Naive B cell (primary cell): ENCODE measurements at regions not wholly inside any gene's neighbourhood (a gene's known extent, or its start where the extent isn't known, plus 50 kb on each side); places are given as distances from the start of the nearest gene placed in this dataset.
"Not testable (repeated sequence)": the region's sequence is repeated elsewhere in the genome, so short reads cannot be mapped to it uniquely, and the experiment has no call there.

Experiments
- ATAC-seq, 2 donors: fragments of 150-1000 bp; cut with Tn5 transposase; 2 replicates each; pipeline ENCODE4 v1.10.0; 2021; ENCODE audit warnings: low read depth in 2 of 2, mild to moderate bottlenecking in 2 of 2, moderate library complexity in 2 of 2
- DNase-seq: peaks from one replicate; pipeline ENCODE4 v3.0.0; 2022
- H3K27ac Mint-ChIP-seq, 6 donors: one replicate each; pipeline ENCODE4 v1.8.0; 2020 to 2022; ENCODE audit warnings: mild to moderate bottlenecking in 6 of 6, mixed read lengths in 6 of 6, moderate library complexity in 5 of 6, inconsistent platforms in 2 of 6
- H3K27me3 Mint-ChIP-seq, 3 donors: one replicate each; pipeline ENCODE4 v1.8.0; 2021 to 2022; ENCODE audit warnings: mixed read lengths in 3 of 3, mild to moderate bottlenecking in 1 of 3
- H3K36me3 Mint-ChIP-seq, 2 donors: one replicate each; pipeline ENCODE4 v1.8.0; 2020 to 2022; ENCODE audit warnings: mixed read lengths in 2 of 2, inconsistent platforms in 1 of 2, mild to moderate bottlenecking in 1 of 2
- H3K4me1 Mint-ChIP-seq, 3 donors: one replicate each; pipeline ENCODE4 v1.8.0; 2020 to 2022; ENCODE audit warnings: mixed read lengths in 3 of 3, inconsistent platforms in 1 of 3, mild to moderate bottlenecking in 1 of 3, moderate library complexity in 1 of 3
- H3K4me3 Mint-ChIP-seq, 8 donors: one replicate each; pipeline ENCODE4 v1.8.0; 2020 to 2022; ENCODE audit warnings: mild to moderate bottlenecking in 8 of 8, mixed read lengths in 8 of 8, moderate library complexity in 8 of 8, inconsistent platforms in 2 of 8
- H3K9me3 Mint-ChIP-seq, 7 donors: one replicate each; pipeline ENCODE4 v1.8.0; 2020 to 2022; ENCODE audit warnings: mixed read lengths in 7 of 7, mild to moderate bottlenecking in 5 of 7, inconsistent platforms in 2 of 7, moderate library complexity in 1 of 7

GRCh38 chr1:219051547-219051946, 122.1 kb upstream of the LYPLAL1 start:
- ATAC-seq = no peak
- H3K4me1 Mint-ChIP-seq = no peaks in the 10 kb centered on the region
- peaks cover 0 to 4% (median 0%) of the 10 kb centered on the region in 7 donors for H3K9me3 Mint-ChIP-seq
- H3K27me3 Mint-ChIP-seq = peaks cover 6 to 14% (median 14%) of the 10 kb centered on the region in 3 donors
- no peak overlapping the region for H3K4me3 Mint-ChIP-seq
- no peak for DNase-seq
- H3K36me3 Mint-ChIP-seq = peaks cover 0 to 5% of the 10 kb centered on the region in 2 donors
- no peak overlapping the region for H3K27ac Mint-ChIP-seq

GRCh38 chr1:219058891-219059820, 114.5 kb upstream of the LYPLAL1 start:
- ATAC-seq = no peak

GRCh38 chr1:219060798-219061197, 112.9 kb upstream of the LYPLAL1 start:
- ATAC-seq (no peak), DNase-seq (no peak)
- Mint-ChIP-seq H3K27ac (no peak overlapping the region), H3K4me3 (no peak overlapping the region), H3K27me3 (peaks cover 0 to 4% (median 0%) of the 10 kb centered on the region in 3 donors), H3K9me3 (peaks cover 0 to 10% (median 2%) of the 10 kb centered on the region in 7 donors), H3K36me3 (peaks cover 0 to 2% of the 10 kb centered on the region in 2 donors), H3K4me1 (peaks cover 12 to 14% (median 13%) of the 10 kb centered on the region in 3 donors)

More at GRCh38 chr1:219058891-219059820, 114.5 kb upstream of the LYPLAL1 start:
- Mint-ChIP-seq H3K36me3 (peaks cover 0 to 5% of the 10 kb centered on the region in 2 donors), H3K4me3 (no peak overlapping the region), H3K27me3 (peaks cover 0 to 4% (median 4%) of the 10 kb centered on the region in 3 donors), H3K4me1 (peaks cover 8 to 11% (median 9%) of the 10 kb centered on the region in 3 donors), H3K9me3 (peaks cover 0 to 13% (median 2%) of the 10 kb centered on the region in 7 donors), H3K27ac (peak overlapping the region in 2 of 6 donors; percentile 4 to 12)
- no peak for DNase-seq

GRCh38 chr1:219062161-219062560, 111.5 kb upstream of the LYPLAL1 start:
- no peak for ATAC-seq

GRCh38 chr1:219066098-219066497, 107.6 kb upstream of the LYPLAL1 start:
- H3K27ac Mint-ChIP-seq = peak overlapping the region in 3 of 6 donors; percentile 9 to 58 (median 47)
- H3K4me3 Mint-ChIP-seq = no peak overlapping the region
- peaks cover 0 to 7% (median under 1%) of the 10 kb centered on the region in 7 donors for H3K9me3 Mint-ChIP-seq
- H3K36me3 Mint-ChIP-seq = peaks cover 0 to 6% of the 10 kb centered on the region in 2 donors
- peaks cover 7 to 10% (median 8%) of the 10 kb centered on the region in 3 donors for H3K4me1 Mint-ChIP-seq
- no peak for DNase-seq
- ATAC-seq = no peak
- peaks cover 0 to 7% (median 0%) of the 10 kb centered on the region in 3 donors for H3K27me3 Mint-ChIP-seq

More at GRCh38 chr1:219062161-219062560, 111.5 kb upstream of the LYPLAL1 start:
- Mint-ChIP-seq H3K27ac (no peak overlapping the region), H3K4me1 (peaks cover 17 to 19% (median 18%) of the 10 kb centered on the region in 3 donors), H3K9me3 (peaks cover 0 to 4% (median 2%) of the 10 kb centered on the region in 7 donors), H3K36me3 (no peaks in the 10 kb centered on the region), H3K27me3 (peaks cover 0 to 4% (median 0%) of the 10 kb centered on the region in 3 donors), H3K4me3 (no peak overlapping the region)
- no peak for DNase-seq

- ATAC-seq = no peak
- Mint-ChIP-seq H3K36me3 (peaks cover 0 to 6% of the 10 kb centered on the region in 2 donors), H3K9me3 (peaks cover 0 to 12% (median 2%) of the 10 kb centered on the region in 7 donors), H3K27me3 (peaks cover 0 to 7% (median 0%) of the 10 kb centered on the region in 3 donors), H3K27ac (no peak overlapping the region), H3K4me1 (peaks cover 7 to 10% (median 8%) of the 10 kb centered on the region in 3 donors), H3K4me3 (no peak overlapping the region)
- no peak for DNase-seq
These were observed 106.9 kb upstream of the LYPLAL1 start for GRCh38 chr1:219066631-219067349.

GRCh38 chr1:219067350-219067712, 106.3 kb upstream of the LYPLAL1 start:
- H3K27me3 Mint-ChIP-seq = peaks cover 0 to 7% (median 0%) of the 10 kb centered on the region in 3 donors
- DNase-seq (no peak), ATAC-seq (no peak)
- peaks cover 0 to 7% of the 10 kb centered on the region in 2 donors for H3K36me3 Mint-ChIP-seq
- peaks cover 7 to 10% (median 8%) of the 10 kb centered on the region in 3 donors for H3K4me1 Mint-ChIP-seq
- H3K27ac Mint-ChIP-seq = no peak overlapping the region
- H3K4me3 Mint-ChIP-seq = no peak overlapping the region
- peaks cover under 1 to 17% (median 6%) of the 10 kb centered on the region in 7 donors for H3K9me3 Mint-ChIP-seq

- H3K27ac Mint-ChIP-seq, ATAC-seq, H3K27me3 Mint-ChIP-seq, H3K4me3 Mint-ChIP-seq, DNase-seq: not testable (repeated sequence)
- peaks cover 3 to 24% (median 6%) of the 10 kb centered on the region in 7 donors for H3K9me3 Mint-ChIP-seq
- peaks cover 0 to 11% of the 10 kb centered on the region in 2 donors for H3K36me3 Mint-ChIP-seq
- H3K4me1 Mint-ChIP-seq = peaks cover 7 to 10% (median 8%) of the 10 kb centered on the region in 3 donors
These were observed 103.3 kb upstream of the LYPLAL1 start for GRCh38 chr1:219070395-219070794.

- Mint-ChIP-seq H3K27ac (no peak overlapping the region), H3K4me3 (no peak overlapping the region), H3K27me3 (peaks cover 0 to 7% (median 0%) of the 10 kb centered on the region in 3 donors), H3K9me3 (peaks cover 3 to 24% (median 6%) of the 10 kb centered on the region in 7 donors), H3K36me3 (peaks cover 0 to 11% of the 10 kb centered on the region in 2 donors), H3K4me1 (peaks cover under 1 to 2% (median under 1%) of the 10 kb centered on the region in 3 donors)
- DNase-seq (no peak), ATAC-seq (no peak)
These were observed 102.5 kb upstream of the LYPLAL1 start for GRCh38 chr1:219071209-219071608.

GRCh38 chr1:219072329-219072728, 101.3 kb upstream of the LYPLAL1 start:
- ATAC-seq = no peak

GRCh38 chr1:219074084-219074728, 99.5 kb upstream of the LYPLAL1 start:
- peaks cover 0 to 11% of the 10 kb centered on the region in 2 donors for H3K36me3 Mint-ChIP-seq
- H3K27me3 Mint-ChIP-seq = peaks cover 0 to 7% (median 0%) of the 10 kb centered on the region in 3 donors

More at GRCh38 chr1:219072329-219072728, 101.3 kb upstream of the LYPLAL1 start:
- H3K27ac Mint-ChIP-seq = no peak overlapping the region
- no peak for DNase-seq
- peaks cover 0 to 11% of the 10 kb centered on the region in 2 donors for H3K36me3 Mint-ChIP-seq
- H3K4me1 Mint-ChIP-seq = no peaks in the 10 kb centered on the region
- peaks cover 3 to 24% (median 6%) of the 10 kb centered on the region in 7 donors for H3K9me3 Mint-ChIP-seq
- no peak overlapping the region for H3K4me3 Mint-ChIP-seq
- peaks cover 0 to 7% (median 0%) of the 10 kb centered on the region in 3 donors for H3K27me3 Mint-ChIP-seq

GRCh38 chr1:219075121-219075879, 98.4 kb upstream of the LYPLAL1 start:
- no peak for ATAC-seq

More at GRCh38 chr1:219074084-219074728, 99.5 kb upstream of the LYPLAL1 start:
- no peak for DNase-seq
- Mint-ChIP-seq H3K27ac (no peak overlapping the region), H3K4me1 (no peaks in the 10 kb centered on the region), H3K9me3 (peaks cover 3 to 24% (median 9%) of the 10 kb centered on the region in 7 donors), H3K4me3 (no peak overlapping the region)
- no peak for ATAC-seq

More at GRCh38 chr1:219075121-219075879, 98.4 kb upstream of the LYPLAL1 start:
- peaks cover 0 to 11% of the 10 kb centered on the region in 2 donors for H3K36me3 Mint-ChIP-seq
- peak overlapping the region in 1 of 6 donors; percentile 23 for H3K27ac Mint-ChIP-seq
- H3K27me3 Mint-ChIP-seq = peaks cover 0 to 14% (median 0%) of the 10 kb centered on the region in 3 donors
- H3K9me3 Mint-ChIP-seq = peaks cover 3 to 24% (median 9%) of the 10 kb centered on the region in 7 donors
- no peak for DNase-seq
- H3K4me3 Mint-ChIP-seq = no peak overlapping the region
- no peaks in the 10 kb centered on the region for H3K4me1 Mint-ChIP-seq
